ENCODE measurements at regions not wholly inside any gene's neighbourhood (a gene's known extent, or its start where the extent isn't known, plus 50 kb on each side); places are given as distances from the start of the nearest gene placed in this dataset.

DNA sequence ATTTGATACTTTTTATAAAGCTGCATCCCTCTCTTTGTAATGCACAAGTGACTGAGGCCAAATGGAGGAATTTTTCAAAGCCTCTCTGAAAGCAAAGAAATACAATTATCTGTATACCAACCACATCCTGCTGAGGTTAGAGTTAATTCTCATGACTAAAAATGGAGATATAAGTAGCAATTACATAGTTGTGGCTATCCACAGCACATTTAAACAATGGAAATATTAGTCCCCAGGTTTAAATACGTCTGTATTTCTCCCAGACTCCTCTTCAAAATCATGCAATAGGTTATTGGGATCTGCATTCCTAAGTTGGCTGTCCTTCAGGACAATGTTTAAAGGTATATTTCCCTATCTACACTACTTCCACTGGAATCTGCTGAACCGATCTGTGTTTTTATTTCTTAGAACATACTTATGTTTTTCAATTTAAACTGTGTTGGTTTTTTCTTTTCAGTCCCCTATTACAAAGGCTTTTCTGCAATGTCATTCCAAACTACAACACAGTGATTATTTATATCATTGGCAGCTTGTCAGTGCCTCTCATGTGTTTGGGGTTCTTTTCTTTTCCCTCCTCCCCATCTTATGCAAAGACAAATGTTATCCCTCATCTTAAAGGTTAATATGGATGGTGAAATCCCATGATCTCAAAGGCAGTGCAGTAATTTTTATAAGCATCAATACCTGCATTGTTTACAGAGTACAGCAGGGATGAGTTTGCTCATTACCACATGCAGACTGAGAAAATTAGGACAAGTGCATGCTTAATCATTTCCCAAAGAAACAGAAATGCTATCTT, 134.8 kb upstream of the FSHR start:
- DNase-seq (ENCODE audit: extremely low read depth in 1 of 11, low read depth in 9 of 11, low spot score in 4 of 11): no peak

- no peak for DNase-seq (ENCODE audit: extremely low read depth in 1 of 11, low read depth in 9 of 11, low spot score in 4 of 11)
Observed at GRCh38 chr2:49288113-49288705, 133.9 kb upstream of the FSHR start.

DNA sequence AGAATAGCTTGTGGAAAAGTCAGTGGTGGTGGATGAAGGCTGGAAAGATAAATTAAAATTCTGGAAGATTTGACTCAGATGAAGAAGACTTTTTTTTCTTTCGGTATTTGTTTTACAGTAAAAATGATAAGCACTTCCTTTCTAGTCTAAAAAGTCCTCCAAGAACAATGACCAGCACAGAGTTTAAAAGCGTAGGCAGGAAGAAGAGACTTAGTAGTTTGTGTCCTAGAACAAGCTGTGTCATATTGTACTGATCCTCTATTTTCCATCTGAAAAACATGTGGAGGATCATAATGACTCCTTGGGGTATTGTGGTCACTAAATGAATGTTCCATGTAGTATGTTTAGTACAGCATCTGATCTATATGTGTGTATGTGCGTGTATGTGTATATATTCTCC, 132.4 kb upstream of the FSHR start:
- DNase-seq (ENCODE audit: extremely low read depth in 1 of 11, low read depth in 9 of 11, low spot score in 4 of 11): no peak

DNA sequence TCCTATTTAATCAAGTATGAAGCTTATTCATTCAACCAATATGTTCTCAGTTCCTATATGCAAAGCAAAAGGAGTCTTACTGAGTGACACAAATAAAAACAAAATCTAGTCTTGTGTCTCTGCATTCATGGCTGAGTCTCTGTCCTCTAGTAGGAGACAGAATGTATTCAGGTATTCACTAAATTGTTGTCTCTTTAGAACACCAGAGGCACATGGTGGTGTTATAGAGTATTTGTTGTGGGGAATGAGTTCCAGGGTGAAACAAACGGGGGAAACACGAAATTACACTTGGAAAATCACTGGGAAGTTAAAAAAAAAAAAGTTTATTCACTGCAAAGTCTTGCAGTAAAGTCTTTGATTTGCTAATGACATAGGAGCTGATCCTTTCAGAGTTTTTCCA, 131.7 kb upstream of the FSHR start:
- no peak for DNase-seq (ENCODE audit: extremely low read depth in 1 of 11, low read depth in 9 of 11, low spot score in 4 of 11)

DNA sequence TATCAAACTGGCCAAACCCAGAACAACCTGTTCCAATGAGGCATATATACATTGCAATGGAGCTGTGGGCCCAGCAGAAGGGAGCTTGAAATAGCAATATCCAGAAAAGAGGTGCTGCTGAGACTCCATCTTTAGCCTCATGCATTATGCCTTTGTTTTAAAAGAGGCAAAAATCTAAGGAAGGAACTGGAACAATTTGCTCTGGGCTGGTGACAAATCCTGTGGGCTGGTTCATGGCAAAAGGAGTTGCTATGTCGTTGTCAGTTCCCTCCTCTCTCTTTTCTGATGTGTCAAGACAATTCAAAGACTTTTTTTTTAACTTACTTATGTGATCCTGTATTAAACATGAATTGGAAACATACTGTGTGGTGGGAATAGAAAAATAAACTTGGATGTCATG, 124.2 kb upstream of the FSHR start:
- DNase-seq (ENCODE audit: extremely low read depth in 1 of 11, low read depth in 9 of 11, low spot score in 4 of 11): no peak

GRCh38 chr2:49278141-49278540, 123.8 kb upstream of the FSHR start:
- no peak for DNase-seq (ENCODE audit: extremely low read depth in 1 of 11, low read depth in 9 of 11, low spot score in 4 of 11)

- DNase-seq (ENCODE audit: extremely low read depth in 1 of 11, low read depth in 9 of 11, low spot score in 4 of 11): no peak
Observed at GRCh38 chr2:49271060-49271606, 116.8 kb upstream of the FSHR start.

DNA sequence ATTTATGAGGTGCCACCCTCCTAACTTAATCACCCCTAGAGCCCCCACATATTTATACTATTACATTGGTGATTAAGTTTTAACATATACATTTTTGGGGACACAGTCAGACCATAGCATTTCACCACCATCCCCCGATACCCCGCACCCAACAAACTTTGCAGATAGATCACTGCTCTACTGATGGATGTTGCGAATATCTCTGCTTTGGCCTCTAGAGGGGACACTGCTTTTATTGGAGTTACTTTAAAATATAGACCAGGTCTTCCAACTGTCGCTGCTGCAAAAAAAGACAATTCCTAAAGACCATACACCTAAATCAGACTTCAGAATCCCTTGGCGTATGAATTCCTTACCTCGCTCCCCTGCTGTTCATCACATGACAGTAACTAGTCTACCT, 115.8 kb upstream of the FSHR start:
- no peak for DNase-seq (ENCODE audit: extremely low read depth in 1 of 11, low read depth in 9 of 11, low spot score in 4 of 11)

GRCh38 chr2:49265471-49265870, 111.2 kb upstream of the FSHR start:
- DNase-seq (ENCODE audit: extremely low read depth in 1 of 11, low read depth in 9 of 11, low spot score in 4 of 11): peak in 1 of 11 donors; percentile 9

DNA sequence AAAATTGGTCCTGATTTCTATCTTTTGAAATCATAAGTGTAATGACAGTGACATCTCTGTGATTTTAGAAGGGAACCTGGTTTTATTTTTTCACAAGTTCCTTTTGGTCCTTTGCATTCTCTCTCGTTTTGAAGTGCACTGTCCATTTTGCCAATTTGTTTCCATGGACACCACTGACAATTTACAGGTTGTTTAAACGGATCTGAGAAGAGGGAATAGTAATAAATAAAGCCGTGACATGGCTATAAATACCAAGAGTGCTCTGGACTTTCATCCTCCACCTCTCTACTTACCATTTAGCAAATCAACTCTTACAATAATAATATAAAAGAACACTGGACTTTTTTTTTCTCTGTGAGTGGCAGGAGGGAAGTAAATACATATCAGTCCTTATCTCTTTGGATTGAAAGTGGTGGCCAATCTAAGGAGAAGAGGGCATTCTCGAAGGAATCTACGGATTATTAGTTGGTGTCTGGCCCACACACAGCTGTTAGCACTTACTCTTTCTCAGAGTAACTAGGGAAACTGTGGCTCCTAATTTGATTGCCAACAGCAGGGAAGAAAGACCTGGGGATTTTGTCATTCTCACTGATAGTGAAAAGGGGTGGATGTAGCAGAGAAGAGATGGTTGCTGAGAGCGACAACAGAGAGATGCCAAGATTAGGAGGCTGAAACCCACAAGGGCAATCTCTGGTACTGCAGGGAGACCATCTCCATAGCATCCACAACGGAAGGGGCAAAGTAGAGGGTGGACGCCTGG, 108.7 kb upstream of the FSHR start:
- no peak for DNase-seq (ENCODE audit: extremely low read depth in 1 of 11, low read depth in 9 of 11, low spot score in 4 of 11)

- no peak for DNase-seq (ENCODE audit: extremely low read depth in 1 of 11, low read depth in 9 of 11, low spot score in 4 of 11)
Observed at GRCh38 chr2:49261781-49262180, 107.5 kb upstream of the FSHR start.

DNA sequence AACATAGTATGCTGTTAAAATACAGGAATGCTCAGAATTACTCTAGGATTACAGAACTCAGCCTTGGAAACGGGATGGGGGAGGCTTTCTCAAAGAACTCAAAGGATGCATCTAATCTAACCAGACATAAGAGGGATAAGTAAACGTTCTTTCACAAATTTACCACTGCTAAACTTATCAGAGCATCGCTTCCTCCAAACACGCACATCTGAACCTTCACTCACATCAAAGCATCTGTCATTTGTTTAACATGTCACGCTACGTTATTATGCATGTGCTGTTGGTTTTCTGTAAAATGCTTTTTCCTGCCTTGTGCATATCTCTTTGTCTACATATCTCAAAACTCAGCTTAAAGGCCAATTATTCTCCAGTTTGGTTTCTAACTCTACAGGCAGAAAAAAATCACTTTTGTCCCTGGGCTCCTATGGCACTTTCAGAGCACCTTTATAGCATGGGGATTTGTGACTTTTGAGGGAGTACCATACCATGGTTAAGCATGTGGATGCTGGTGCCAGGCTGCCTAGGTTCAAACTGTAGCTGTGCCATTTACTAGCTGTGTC, 106.7 kb upstream of the FSHR start:
- no peak for DNase-seq (ENCODE audit: extremely low read depth in 1 of 11, low read depth in 9 of 11, low spot score in 4 of 11)

GRCh38 chr2:49259926-49260325, 105.6 kb upstream of the FSHR start:
- DNase-seq (ENCODE audit: extremely low read depth in 1 of 11, low read depth in 9 of 11, low spot score in 4 of 11): no peak

- no peak for DNase-seq (ENCODE audit: extremely low read depth in 1 of 11, low read depth in 9 of 11, low spot score in 4 of 11)
Observed at GRCh38 chr2:49255409-49255971, 101.2 kb upstream of the FSHR start.

DNA sequence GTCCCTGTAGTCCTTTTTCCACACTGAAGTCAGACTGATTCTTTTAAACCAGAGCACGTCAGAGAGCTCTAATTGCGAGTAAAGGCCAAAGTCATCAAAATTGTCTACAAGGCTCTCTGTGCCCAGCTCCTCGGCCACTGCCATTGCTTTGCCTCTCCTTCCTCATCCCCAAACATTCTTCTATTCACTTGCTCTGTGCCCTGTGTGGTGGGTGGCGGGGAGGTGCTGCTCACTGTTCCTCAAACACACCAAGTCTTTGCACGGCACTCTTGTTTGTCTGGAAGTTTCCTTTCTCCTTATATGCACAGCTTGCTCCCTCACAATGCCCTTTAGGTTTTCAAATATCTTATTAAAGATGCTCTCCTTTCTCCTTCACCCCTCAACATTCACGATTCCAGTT, 100.1 kb upstream of the FSHR start:
- no peak for DNase-seq (ENCODE audit: extremely low read depth in 1 of 11, low read depth in 9 of 11, low spot score in 4 of 11)

GRCh38 chr2:49251766-49252165, 97.5 kb upstream of the FSHR start:
- DNase-seq (ENCODE audit: extremely low read depth in 1 of 11, low read depth in 9 of 11, low spot score in 4 of 11): no peak

- DNase-seq (ENCODE audit: extremely low read depth in 1 of 11, low read depth in 9 of 11, low spot score in 4 of 11): no peak
Observed at GRCh38 chr2:49251251-49251650, 96.9 kb upstream of the FSHR start.

- no peak for DNase-seq (ENCODE audit: extremely low read depth in 1 of 11, low read depth in 9 of 11, low spot score in 4 of 11)
Observed at GRCh38 chr2:49248506-49248905, 94.2 kb upstream of the FSHR start.

DNA sequence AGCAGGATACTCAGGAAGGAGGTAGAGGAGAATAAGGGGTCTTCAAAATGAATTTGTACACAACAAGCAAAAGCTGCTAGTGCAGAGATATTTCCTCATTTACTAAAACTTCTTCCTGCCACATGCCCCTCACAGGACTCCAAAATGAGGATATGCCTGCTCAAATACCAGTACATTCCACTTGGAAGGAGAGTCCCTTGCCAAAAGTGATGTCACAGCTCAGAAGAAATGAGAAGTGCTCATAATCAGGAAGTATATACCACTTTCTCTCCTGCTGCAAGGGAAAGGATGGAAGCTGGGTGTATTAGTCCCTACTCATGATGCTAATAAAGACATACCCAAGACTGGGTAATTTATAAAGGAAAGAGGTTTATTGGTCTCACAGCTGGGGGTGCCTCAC, 87.7 kb upstream of the FSHR start:
- no peak for DNase-seq (ENCODE audit: extremely low read depth in 1 of 11, low read depth in 9 of 11, low spot score in 4 of 11)

All from renal cortex interstitium (tissue), 11 donors.